NCI-H524 treated with DMSO at 0.1 percent for 48 hours (cell line): ENCODE measurements at regions not wholly inside any gene's neighbourhood (a gene's known extent, or its start where the extent isn't known, plus 50 kb on each side); places are given as distances from the start of the nearest gene placed in this dataset.

Experiments
- DNase-seq: peaks from one replicate; lab custom pipeline; 2025; lab: John Stamatoyannopoulos, UW

DNA sequence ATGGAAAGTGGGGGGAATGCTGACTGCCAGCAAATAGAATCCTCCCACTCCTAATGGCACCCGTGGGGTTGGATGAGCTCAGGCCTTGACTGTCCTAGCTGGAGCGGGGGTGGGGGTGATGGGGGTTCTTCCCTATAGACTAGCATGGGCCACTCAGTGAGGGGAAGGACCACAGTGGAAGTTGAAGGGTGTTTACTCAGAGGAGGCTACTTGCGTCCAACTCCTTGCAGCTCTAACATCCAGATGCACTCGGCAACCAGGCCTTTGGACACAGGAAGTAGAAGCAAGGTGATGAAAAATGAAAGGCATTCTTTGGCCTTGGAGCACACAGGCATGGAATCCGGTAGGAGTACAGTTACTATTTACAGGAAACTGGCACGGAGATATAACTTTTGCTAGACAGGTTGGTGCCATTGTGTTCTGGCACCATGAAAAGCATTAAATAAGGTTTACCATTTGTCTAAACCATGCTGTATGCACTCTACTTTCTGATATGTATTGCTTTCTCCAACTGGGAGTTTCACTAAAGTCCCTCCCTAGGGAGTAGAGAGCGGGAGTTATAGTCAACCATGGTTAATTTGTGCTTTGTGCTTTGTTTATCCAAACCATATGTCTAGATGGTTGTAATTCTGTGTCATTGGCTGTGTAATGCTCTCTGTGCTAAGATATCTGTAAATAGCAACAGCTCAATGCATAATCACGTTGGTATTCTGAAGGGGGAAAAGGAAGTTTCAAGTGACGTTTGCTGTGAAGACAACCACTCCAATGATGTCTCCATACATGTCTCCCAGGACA is 125.3 kb downstream of the TSHZ3 start:
- no peak for DNase-seq

DNA sequence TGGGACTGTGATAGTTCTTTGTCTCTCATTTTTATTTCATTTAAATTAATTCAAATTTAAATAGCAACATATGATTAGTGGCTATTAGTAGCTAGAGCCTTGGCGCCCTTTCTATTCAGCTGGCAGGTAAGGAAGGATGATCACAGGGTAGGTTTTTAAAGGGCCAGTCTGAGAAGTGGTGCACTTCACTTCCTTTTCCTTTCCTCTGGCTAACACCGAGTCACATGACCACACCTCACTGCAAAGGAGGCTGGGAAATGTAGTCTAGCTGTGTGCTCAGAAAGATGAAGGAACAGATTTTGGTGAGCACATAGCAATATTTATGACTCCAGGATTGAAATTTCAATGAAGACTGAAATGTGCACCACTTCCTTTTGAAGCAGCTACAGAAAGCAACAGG is 128.7 kb downstream of the TSHZ3 start:
- DNase-seq, result no peak

DNA sequence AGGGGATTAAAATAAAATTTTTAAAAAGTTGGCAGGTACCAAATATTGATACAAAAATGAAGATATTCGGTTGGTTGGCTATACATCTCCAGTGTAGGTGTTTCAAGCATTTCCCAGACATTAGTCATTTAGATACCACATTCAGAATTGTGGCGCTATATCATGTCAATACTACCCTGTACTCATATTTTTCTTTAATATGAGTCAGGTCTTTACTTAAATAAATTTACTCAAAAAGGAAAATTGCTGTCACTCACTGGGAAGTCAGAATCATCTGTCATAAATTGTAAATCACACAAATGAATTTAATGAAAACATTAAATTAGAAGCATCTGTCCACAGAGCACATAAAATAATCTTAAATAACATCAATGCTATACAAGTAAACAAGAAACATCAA is 134.2 kb downstream of the TSHZ3 start:
- no peak for DNase-seq

DNA sequence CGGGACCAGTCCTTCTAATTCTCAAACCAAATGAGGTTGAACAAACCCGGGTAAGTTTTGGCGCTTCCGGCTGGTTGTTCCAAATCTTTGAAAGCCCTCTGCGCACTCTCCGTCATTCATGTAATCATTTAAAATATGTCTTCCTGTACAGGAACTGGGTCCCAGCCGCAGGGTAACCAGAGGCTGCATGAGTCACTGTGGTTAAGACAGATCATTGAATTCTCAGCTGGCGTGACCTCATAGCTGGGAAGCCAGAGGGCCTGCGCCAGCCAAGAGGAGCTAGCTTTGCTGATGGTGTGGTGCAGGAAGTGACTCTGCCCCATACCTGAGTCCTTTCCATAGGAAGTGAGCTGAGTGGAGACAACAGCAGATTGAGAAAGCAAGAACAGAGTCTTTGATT is 135.2 kb downstream of the TSHZ3 start:
- DNase-seq, result no peak

DNA sequence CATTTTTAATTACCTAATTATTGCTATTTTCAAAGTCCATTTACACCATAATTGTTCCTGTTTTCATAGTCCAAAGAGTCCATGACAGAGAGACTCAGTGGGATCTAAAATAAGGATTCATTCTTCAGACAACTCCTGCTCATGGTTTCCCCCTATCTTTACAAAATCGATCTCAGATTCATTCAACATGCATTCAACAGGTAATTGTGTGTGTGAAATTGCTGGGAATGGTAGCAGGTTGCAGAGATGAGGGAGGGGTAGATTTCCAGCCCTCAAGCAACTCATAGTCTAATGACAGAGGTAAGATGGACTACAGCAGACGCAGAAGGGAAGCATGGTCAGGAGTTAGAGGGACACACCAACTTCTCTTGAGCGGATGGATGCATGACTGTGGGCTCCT is 138.1 kb downstream of the TSHZ3 start:
- no peak for DNase-seq

GRCh38 chr19:31205887-31206518 is 143.2 kb downstream of the TSHZ3 start:
- DNase-seq, result no peak

GRCh38 chr19:31204115-31204514 is 145.1 kb downstream of the TSHZ3 start:
- no peak for DNase-seq

DNA sequence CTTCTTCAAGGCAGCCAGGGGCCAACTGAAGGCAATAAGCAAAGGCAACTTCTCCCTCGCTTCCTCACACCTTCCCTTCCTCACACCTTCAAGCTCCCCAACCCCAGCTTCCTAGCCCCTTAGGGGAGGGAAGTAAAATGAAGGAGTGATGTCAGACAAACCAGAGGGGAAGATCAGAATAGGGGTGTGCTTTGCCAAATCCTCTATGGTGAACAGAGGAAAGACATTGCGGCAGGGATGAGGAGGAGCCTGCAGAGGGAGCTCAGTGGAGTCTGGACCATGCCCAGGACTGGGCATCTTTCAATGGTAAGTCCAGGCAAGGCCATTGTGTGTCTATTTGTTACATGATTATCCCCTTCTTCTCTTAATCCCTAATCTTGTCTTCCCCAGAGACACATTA is 164.0 kb downstream of the TSHZ3 start:
- no peak for DNase-seq

- DNase-seq, result no peak
These were observed 167.7 kb downstream of the TSHZ3 start for GRCh38 chr19:31181535-31181934.

- DNase-seq, result no peak
These were observed 168.3 kb downstream of the TSHZ3 start for GRCh38 chr19:31180907-31181306.

- no peak for DNase-seq
These were observed 169.8 kb downstream of the TSHZ3 start for GRCh38 chr19:31179471-31179852.

DNA sequence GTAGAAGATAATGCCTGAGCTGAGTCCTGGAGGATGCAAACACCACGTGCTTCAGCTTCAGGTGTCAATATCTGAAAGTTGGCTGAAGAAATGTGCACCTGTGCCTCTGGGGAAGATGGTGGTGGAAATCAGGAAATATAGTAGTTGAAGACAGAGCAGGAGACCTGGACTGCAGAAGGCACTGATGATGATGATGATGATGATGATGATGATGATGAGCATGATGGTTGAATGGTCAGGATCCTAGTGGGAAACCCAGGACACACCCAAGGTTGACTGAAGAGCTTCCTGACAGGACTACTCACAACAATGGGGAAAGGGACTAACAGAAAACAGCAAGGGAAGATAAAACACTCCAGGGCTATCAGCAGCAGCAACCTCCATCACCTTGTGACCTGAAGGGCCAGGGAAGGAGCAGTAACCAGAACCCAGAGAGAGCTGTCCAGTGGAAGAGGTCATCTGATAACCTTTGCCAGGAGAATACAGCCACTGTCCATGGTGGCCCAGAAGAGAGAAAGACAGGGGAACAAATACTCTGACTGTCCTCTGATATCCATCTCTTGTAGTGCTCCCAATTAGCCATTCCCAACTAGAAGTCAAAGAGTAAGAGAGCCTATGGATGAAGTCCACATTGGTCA is 170.3 kb downstream of the TSHZ3 start:
- no peak for DNase-seq

DNA sequence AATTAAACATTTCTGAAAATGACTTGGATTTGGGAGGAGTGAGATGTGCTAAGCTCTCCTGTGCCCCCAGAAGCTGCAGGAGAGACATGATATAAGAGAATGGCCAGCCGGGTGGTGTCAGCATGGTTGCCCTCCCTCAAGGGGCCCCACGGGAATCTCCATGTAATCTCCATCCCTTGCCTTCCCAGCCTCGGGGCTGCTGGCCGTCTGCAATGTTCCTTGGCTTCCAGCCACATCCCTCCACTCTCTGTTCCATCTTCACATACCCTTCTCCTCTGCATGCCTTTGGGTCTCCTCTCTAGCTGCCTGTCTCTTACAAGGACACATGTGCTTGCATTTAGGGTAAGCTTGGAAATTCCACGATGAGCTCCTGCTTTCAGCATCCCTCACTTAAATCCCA is 172.0 kb downstream of the TSHZ3 start:
- DNase-seq, result no peak

DNA sequence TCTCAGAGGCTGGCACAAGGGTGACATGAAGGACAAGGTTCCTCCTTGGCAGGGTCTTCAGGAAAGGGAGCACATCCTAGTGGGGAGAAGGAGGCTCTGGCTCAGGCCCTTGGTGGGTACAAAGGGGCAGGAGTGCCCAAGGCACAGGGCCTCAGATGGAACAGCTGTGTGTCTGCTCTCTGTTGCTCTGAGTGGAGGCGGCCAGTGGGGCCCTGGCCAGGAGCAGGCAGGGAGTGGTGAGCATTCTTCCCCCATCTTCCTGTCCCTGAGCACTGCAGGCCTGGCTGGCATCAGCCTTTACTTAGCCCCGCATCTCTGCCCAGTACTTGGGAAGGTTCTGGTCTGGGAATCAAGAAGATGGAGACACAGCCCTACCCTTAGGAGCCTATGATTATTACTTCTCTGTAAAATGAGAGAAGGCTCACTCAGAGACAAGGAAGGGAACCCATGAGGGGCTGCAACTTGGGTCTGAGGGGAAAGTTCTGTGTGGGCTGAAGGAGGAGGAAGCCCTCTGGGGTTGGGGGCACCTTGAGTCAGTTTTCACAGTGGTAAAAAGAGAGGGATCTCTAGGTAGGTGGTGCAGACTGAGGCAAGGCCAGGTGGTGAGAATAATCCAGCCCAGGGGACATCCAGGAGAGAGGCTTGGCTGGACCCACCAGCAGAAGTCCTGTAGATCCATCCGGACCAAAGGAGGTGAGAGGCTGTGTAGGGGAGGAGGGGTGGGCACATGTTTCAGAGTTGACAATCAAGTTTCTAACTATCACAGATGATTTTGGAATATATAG is 173.5 kb downstream of the TSHZ3 start:
- no peak for DNase-seq

- no peak for DNase-seq
These were observed 174.3 kb downstream of the TSHZ3 start for GRCh38 chr19:31174948-31175347.

DNA sequence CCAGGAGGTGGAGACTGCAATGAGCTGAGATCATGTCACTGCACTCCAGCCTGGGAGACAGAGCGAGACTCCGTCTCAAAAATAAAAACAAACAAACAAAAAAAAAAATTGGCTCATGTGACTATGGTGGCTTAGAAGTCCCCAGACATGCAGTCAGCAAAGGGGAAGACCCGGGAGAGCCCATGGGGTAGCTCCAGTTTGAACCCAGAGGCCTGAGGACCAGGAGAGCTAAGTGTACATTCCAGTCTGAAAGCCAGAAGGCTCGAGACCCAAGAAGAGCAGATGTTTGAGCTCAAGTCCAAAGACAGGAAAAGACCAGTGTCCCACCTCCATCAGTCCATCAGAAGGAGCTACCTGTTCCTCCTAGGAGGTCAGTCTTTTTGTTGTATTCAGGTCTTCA is 175.2 kb downstream of the TSHZ3 start:
- no peak for DNase-seq

GRCh38 chr19:31171936-31172335 is 177.3 kb downstream of the TSHZ3 start:
- DNase-seq, result no peak

DNA sequence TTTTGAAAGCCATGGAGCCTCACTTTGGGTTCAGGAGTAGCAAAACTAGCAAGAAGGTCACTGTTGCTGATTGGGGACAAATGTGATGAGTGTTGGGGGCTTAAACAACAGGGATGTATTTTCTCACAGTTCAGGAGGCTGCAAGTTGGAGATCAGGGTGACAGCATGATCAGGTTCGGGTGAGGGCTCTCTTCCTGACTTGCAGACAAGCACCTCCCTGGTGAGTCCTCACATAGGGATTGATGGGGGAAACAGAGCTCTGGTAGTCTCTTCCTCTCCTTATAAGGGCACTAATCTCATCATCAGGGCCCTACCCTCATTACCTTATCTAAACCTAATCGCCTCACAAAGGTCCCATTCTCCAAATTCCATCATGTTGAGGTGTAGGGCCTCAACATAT is 179.2 kb downstream of the TSHZ3 start:
- DNase-seq, result no peak

- no peak for DNase-seq
These were observed 181.1 kb downstream of the TSHZ3 start for GRCh38 chr19:31168106-31168625.

DNA sequence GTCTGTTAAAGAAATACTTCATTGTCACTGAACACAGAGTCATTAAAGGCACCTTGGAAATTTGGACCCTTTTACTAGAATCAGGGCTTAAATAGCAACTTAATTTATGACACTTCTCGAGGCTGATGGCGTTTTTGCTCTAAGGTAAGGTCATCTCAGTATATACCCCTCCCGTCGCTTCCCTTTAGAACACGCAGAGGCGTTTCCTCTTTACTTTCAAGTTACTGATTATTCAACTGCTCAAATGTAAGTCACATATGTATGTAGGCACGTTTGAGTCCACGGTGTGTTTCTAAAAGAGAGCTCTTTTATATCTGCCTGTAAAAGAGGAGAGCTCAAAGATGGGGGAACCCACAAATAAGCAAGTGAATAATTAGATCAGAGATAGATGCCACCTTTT is 181.5 kb downstream of the TSHZ3 start:
- no peak for DNase-seq

DNA sequence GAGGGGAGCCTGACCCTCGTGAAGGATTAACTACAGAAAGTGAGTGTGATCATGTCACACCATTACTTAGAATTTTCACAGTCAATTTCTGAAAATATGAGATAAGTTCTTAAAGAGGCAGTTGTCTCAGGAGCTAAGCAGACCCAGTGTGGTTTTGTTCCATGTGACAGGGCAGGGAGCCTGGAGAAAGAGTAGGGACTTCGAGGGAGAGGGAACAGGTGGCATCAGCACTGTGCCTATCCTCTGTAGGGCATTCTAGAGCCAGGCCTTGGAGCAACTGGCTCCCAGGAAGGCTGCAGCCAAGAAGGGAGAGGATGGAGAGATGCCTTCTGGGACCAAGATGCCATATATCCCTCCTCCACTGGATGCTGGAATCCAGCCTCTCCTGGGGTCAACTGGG is 183.0 kb downstream of the TSHZ3 start:
- DNase-seq, result no peak

DNA sequence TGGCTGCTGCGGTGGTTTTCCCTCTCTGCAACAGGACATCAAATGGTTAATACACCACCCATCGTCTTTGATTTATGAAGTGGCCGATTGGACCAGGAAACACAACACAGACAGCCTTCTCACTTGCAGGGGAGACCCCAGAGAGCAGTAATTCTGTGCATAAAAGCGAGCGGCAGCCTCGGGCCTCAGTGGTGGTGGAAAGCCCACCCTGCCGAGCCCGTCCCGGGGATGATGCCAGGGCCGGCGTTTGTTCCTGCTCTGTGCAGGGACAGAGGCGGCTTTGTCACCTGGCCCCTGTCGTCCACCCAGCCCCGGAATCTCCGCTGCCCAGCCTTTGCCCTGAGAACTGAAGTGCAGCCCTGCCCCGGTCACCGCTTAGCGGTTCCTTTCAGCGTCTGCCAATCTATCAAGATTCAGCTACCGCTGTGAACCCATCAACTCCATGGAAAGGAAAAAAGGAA is 184.4 kb downstream of the TSHZ3 start:
- no peak for DNase-seq
